ENCODE measurements at regions not wholly inside any gene's neighbourhood (a gene's known extent, or its start where the extent isn't known, plus 50 kb on each side); places are given as distances from the start of the nearest gene placed in this dataset.

DNA sequence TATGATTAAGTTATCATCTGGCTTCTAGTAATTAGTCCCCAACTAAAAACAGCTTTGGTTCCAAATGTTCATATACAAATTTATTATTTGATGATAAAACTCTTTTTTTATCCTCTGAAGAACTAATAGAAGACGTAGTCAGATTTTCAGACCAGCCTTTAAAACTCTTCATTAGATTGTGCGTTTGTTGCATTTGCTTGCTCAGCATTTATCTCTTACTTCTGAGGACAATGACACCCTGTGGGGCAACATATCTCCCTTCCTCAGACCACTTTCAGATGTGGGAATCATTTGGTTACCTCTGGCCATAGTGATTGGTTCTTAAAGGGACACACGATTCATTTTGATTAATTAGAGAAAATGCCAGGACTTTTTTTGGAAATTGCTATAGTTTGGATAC, 481.8 kb downstream of the HAO1 start:
- FAIRE-seq (no peak), DNase-seq (ENCODE audit: insufficient read length, low spot score) (no peak)

DNA sequence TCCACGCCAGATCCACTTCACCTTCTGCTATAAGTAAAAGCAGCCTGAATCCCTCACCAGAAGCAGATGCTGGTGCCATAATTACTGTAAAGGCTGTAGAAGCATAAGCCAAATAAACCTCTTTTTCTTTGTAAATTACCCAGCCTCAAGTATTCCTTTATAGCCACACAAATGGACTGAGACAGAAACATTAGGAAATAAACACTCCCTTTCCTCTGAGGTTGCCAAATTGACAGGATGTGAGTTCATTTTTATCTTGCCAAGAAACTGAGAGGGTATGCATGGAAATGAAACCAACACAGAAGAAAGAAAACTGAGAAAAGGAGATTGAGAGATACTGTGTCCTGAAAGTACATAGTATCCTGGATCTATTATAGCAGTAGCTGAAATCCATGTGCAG, 481.2 kb downstream of the HAO1 start:
- DNase-seq (ENCODE audit: insufficient read length, low spot score) (no peak), FAIRE-seq (no peak)

DNA sequence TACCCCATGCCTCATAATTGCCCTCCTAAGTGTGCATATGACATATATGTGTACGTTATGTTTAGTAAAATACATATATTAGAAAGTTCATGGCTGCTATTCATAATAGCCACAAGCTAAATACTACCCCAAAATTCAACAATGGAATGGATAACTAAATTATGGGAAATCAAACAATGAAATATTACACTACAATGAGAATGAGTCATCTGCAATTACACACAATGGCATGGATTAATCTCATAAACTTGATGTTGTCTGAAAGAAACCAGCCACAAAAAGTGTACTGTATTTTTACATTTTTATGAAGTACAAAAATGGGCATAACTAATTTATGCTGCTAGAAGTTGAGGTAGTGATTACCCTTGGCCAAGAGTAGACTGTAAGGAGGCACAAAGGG, 477.0 kb downstream of the HAO1 start:
- DNase-seq (ENCODE audit: insufficient read length, low spot score) = no peak
- no peak for FAIRE-seq

DNA sequence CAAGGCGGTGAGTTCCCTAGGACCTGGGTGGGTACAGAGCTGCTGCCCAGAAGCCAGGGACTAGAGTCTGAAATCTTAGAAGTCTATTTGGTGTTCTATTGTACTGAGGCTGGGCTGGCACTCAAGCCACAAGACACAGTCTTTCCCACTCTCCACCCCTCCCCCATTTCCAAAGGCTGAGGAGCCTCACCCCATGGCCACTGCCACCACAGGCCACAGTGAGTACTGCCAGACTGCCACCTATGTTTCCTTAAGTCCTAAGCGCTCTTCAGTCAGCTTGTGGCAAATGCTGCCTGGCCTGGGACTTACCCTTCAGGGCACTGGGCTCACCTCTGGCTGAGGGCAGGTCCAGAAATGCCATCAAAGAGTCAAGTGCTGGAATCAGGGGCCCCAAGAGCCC, 469.3 kb downstream of the HAO1 start:
- FAIRE-seq (no peak), DNase-seq (ENCODE audit: insufficient read length, low spot score) (no peak)

DNA sequence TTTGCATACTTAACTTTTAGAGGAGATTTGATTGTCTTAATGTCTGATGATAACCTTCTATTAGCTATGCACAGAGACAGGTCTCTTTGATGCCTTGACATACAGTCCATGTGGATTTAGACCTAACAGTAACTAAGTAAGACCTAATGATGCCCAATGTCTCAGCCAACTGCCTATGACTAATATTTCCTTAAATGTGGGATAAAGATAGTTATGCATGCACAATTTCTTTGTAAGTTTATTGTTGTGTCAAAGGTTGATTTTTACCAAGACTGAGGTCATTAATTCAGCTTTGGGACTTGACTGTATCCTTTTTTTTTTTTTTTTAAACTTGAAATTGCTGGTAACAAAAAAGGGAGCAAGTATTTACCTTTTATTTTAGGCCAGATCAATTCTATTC, 450.0 kb downstream of the HAO1 start:
- DNase-seq (ENCODE audit: insufficient read length, low spot score) = no peak
- FAIRE-seq = no peak

DNA sequence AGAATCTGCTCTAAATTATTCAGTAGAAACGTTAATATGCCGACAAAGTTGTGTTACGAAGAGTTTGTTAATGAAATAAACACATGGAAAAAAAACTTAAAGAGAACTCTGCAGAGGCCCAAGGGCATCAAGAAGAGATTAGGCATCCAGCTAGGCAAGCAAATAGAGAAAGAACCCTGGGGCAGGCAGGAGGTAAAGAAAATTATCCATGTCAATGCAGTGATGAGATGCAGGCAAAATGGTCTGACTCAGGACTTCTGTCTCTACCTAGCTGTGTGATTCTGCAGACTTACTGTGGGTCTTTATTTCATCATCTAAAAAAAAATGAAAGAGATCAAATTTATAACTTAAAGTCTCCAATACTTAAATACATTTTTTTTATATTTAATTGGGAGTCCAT, 448.0 kb downstream of the HAO1 start:
- no peak for DNase-seq (ENCODE audit: insufficient read length, low spot score)
- no peak for FAIRE-seq

DNA sequence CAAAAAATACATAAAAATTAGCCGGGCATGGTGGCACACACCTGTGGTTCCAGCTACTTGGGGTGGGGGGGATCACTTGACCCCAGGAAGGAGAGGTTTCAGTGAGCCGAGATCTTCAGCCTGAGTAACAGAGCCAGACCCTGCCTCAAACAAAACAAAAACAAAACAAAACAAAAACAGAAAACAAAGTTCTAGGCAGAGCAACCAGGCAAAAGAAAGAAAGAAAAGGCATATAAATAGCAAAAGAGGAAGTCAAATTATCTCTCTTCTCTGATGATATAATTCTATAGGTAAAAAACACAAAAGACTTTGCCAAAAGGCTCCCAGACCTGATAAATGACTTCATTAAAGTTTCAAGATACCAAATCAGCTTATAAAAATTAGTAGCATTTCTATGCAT, 446.9 kb downstream of the HAO1 start:
- DNase-seq (ENCODE audit: insufficient read length, low spot score) (no peak), FAIRE-seq (no peak)

DNA sequence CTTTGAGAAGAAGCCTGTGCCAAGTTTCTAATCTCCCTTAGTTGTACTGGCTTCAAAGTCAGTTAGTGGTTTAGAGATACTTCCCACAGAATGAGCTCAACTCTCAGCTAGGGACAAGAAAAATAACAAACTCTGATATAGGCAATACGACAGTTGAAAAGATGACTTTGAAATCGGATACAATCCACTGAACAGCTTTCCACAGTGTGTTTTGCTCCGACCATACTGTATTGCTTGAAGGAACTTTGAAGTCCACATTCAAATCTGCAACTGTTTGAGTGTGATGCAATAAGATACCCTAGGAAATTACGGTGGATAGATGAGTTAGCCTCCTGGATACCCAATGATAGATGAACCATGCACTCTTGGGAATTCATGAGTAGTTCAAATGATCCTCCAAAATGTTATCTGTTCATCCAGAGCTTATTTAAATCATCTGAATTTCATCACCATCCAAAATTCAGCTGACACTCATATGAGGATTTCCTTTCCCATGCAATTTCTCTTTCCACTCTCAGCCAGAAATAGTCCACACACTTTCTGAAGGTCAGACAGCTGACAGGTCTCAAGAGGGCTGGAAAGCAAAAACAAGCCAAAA, 443.8 kb downstream of the HAO1 start:
- DNase-seq (ENCODE audit: insufficient read length, low spot score) = no peak
- no peak for FAIRE-seq

DNA sequence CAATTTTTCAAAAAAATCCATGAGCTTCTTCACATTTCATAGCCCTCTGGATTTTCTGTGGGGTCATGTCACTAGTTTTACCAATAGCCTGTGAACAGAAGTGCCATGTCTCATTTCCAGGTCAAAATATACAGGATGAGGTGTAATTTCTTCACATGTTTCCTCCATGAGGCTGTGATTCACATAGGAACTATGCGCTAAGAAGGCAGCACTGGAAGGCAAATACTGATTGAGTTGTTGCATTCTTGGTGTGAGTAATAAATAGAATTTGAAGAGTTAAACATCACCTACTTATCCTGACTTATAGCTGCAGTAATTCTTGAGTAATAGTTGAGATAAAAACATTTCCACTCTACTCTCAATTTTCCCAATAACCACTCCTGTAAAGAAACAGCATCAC, 442.3 kb downstream of the HAO1 start:
- no peak for FAIRE-seq

DNA sequence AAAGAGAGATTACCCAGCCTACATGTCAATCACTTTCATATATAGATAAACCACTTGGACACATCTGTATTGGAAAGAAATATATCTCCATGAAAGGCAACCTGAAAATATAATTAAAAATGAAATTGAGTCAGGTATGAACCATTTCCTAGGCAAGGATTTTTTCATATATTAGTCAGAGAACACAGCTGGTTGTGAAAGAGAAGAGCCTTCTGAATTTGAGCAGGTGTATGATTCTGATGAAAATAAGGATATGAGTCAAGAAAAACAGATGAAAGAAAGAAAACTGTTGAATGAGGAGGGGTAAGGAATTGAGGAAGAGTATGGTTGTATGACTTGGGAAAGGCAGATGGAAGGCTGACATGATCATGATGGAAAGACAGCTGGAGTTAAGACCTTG, 441.1 kb downstream of the HAO1 start:
- FAIRE-seq (no peak), DNase-seq (ENCODE audit: insufficient read length, low spot score) (no peak)

More for the DNA sequence above, 442.3 kb downstream of the HAO1 start:
- DNase-seq (ENCODE audit: insufficient read length, low spot score) = no peak

DNA sequence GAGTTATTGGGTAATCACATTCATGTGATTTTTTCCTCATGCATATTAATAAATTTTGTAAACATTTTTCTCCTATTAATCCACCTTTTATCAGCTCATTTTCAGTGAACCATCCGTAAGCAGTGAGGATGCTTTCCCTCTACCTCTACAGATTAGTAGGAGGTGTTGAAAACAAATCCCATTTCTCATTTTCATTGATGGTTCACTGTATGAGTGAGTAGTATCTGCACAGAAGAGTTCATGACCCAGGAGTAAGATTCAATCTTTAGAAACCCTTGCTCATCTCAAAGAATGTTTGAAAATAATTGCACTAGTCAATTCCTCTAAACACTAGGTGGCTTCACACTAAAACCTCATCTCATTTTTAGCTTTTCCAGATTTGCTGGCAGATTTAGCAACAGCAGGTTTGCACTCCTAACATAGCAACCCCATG, 440.0 kb downstream of the HAO1 start:
- no peak for DNase-seq (ENCODE audit: insufficient read length, low spot score)
- no peak for FAIRE-seq

DNA sequence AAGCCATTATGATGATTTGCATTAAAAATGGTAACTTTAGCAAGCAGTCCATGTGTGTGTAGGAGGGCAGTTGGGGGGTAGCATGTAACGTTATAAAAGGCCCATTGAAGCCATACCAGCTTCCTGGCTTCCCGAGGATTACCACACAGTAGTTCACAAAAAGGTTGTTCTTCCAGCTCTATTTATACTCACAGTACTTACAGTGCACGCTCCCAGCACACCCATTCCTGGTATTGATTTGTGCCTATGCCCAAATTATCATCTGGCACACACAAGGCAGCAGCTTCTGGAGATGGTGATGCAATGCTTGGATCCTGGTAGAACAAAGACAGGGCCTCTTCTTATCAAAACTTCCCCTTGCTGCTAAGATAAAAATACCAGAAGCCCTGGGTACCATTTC, 436.8 kb downstream of the HAO1 start:
- no peak for DNase-seq (ENCODE audit: insufficient read length, low spot score)
- no peak for FAIRE-seq

DNA sequence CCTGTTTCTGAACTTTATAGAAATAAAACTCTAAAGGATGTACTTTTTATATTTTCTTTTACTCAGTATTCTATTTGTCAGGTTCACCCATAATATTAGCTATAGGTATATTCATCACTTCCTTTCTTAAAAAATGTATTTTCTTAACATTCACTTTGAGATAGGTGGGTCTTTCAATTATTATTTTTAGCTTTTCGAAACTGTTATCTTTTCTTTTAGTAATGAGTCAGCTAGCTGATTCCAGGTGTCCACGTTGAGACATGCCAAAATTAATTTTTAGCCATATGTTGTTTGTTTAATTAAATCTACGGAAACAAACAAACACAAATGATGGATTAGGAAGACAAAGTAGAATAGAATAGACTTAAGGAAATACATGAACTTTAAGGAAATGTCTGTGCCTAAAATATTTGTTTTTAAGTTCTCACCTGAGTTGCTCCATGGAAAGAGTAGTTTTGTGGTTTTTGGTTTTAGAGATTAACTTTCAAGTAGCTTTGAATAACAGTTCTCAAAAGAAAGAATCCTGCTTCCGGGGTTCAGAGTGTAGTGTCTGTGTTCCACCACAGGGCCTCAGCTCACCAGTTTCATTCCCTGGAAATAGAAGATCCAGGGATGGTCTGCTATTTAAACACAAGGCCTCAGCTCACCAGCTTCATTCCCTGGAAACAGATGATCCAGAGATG, 435.0 kb downstream of the HAO1 start:
- no peak for DNase-seq (ENCODE audit: insufficient read length, low spot score)
- no peak for FAIRE-seq

DNA sequence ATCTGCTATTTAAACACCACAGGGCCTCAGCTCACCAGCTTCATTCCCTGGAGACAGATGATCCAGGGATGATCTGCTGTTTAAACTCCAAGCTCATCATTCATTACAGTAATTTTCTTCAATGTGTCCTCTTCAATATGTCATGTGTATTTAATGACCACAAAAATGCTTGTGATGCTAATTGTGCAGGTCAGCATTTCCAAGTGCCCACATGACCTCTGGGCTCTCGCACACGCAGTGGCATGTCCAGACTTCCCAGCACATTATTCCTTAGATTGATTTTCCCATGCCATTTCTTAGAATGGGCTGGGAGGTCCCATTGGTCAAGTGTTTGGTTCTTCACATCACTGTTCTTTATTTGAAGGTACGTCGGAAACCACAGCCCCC, 434.4 kb downstream of the HAO1 start:
- DNase-seq (ENCODE audit: insufficient read length, low spot score) = no peak
- FAIRE-seq = no peak

DNA sequence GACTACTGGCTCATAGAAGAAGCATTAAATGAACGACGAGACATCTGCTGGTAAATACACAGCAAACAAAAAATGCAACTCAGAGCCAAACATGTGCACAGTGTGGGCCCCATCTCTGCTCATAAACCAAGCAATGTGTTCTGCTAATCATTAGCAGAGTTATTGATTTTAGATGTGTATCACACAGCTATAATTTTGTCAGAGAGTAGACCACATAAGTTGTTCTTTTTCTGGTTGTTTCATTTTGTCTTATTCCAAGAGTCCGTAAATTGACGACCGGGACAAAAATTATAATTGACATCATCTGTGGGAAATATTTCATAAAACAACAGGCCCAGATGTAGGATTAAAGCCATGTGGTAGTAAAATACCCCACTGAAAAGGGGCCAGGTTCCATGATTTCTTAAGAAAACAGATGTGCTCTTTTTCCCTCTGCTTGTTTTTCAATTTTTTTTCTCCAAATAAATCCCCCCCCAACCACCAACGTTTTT, 423.6 kb downstream of the HAO1 start:
- no peak for DNase-seq (ENCODE audit: insufficient read length, low spot score)
- FAIRE-seq = no peak

DNA sequence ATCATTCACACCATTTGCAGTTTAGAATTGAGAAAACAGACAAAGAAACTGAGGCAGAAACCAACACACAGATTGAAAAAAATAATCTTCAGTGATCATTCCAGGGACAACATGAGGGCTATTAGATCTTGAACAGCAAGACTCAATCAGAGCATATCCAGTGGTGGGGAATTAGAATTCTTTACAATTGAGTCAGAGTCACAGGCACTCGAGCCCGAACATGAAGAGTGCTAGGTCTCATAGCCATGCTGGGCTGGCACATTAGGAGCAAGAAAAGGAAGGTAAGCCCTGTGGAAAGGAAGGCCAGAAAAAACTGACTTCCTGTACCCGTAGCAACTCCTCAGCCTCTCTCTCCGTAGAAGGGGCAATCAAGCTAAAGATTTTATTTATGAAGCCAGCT, 419.9 kb downstream of the HAO1 start:
- no peak for FAIRE-seq
- no peak for DNase-seq (ENCODE audit: insufficient read length, low spot score)

DNA sequence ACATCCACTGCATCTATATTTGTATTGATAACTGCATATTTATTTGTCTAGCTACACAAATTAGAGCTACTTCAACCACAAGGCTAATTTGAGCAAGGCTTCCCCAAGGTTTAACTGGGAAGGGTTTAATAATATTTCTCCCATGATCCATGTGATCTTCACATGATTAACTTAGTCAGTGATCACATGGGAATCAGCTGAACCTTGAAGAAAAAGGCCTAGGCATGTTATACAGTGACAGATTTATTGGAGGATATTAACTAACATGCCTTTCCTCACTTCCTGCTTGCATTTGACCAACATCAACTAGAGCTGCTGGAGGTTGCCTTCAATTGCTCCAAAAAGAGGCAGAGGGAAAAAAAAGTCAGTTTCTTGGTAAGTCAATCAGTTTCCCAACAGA, 417.0 kb downstream of the HAO1 start:
- FAIRE-seq (no peak), DNase-seq (ENCODE audit: insufficient read length, low spot score) (no peak)

DNA sequence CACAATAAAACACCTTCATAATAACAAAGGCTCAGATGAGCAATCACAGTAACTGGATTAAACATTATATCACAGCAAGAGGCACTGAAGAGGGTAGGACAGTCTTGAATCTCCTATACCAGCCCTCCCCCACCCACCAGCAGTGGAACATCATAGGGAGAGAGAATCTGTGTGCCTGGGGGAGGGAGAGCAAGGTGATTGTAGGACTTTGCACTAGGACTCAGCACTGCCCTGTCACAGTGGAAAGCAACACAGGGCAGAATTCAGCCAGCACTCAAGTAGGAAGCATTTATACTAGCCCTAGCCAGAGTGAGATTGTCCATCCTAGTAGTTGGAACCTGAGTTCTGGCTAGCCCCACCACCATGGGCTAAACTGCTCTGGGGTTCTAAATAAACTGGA, 400.2 kb downstream of the HAO1 start:
- FAIRE-seq = no peak

DNA sequence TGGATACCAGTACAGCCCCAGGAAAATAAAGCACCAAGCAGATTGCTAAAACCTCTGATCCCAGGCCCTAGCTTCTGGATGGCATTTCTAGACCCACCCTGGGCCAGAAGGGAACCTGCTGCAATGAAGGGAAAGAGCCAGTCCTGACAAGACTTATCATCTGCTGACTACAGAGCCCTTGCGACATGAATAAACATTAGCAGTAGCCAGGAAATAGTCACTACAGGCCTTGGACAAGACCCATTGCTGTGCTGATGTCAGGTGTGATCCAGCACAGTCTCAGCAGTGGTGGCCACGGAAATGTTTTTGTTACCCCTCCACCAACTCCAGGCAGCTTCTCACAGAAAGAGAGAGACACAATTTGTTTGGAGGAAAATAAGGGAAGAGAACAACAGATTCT, 399.3 kb downstream of the HAO1 start:
- FAIRE-seq = no peak

More for the DNA sequence above, 400.2 kb downstream of the HAO1 start:
- no peak for DNase-seq (ENCODE audit: insufficient read length, low spot score)

DNA sequence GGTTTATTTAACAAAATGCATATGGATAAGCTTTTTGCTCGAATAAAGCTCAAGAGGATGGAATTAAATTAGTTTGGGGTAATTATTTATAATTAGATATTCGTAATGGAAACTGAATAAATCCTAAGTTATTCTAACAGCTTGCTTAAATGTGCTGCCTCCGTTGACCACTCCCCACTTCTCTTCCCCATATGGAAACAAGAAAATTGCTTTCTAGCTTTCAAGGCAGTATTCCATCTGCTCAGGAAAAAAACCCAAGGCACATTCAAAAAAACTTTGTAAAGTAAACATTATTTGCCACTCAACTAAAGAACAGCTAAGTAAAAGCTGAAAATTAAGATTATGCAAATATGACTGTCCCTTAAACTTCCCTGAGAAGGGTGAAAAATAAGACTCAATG, 369.2 kb downstream of the HAO1 start:
- no peak for DNase-seq (ENCODE audit: insufficient read length, low spot score)
- no peak for FAIRE-seq

More for the DNA sequence above, 399.3 kb downstream of the HAO1 start:
- DNase-seq (ENCODE audit: insufficient read length, low spot score) = no peak

DNA sequence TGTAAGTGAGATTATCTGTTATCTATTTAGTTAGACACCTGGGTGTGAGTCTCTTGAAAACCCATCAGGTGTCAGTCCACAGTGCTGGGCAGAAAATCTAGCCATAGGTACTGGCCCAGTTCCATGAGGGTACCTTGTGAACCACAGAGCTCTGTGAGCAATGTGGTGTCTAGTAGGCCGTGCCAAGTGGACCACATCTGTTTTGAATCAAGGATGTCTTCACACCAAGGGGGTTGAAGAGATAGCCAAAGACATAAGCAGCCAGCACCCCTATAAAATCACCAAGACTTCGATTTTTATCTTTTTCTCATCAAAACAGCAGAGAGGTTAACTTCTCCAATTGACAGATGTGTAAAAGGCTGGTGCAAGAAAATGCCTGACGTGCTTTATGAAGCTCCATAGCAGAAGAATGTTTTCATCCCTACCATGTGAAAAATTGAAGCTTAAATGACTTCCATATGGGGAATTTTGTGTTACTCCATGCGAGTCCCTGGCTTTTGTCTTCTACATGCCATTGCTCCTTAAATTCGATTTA, 368.7 kb downstream of the HAO1 start:
- FAIRE-seq (no peak), DNase-seq (ENCODE audit: insufficient read length, low spot score) (no peak)

DNA sequence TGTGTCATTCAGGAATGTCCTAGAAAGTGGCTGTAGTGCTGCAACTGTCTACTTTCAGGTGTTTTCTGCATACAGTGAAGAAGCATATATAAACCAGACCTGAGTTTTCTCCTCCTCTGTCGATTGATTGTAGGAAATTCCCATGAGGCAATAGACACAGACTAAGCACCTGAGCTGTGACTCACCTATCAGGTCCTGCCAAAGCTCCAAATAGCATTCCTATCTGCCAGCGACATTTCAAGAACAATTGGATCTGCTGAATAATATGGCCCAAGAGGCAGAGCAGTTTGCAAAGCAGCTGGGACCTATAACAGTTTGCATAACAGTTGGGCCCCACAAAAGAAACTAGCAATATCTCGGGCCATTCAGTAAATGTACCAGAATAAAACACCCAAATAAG, 360.4 kb downstream of the HAO1 start:
- FAIRE-seq = no peak
- no peak for DNase-seq (ENCODE audit: insufficient read length, low spot score)

Measured in HTR-8/SVneo (cell line).